Activated CD8-positive, alpha-beta memory T cell treated with anti-CD3 and anti-CD28 coated beads, Interleukin-2, amount 50 U/mL, for 48 hours (primary cell): ENCODE measurements at regions not wholly inside any gene's neighbourhood (a gene's known extent, or its start where the extent isn't known, plus 50 kb on each side); places are given as distances from the start of the nearest gene placed in this dataset.

Source experiments
- DNase-seq: peaks from one replicate; pipeline ENCODE4 v3.0.0-alpha.2; 2020

DNA sequence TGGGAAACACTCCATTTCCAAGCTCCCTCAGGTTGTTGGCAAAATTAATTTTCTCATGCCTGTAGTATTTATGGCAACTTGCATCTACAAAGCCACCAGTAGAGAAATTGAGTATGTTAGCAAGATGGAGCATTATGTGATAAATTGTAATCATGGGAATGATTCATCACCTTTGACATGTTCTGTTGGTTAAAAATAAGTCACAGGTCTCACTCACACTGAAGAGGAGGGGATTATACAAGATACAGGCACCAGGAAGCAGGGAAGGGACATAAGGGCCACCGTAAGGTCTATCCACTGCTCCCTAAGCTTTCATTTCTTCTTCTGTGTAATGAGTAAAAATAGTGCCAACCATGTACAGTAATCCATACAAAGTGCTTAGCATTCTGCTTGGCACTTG is 313.0 kb downstream of the GBA3 start:
- no peak for DNase-seq

DNA sequence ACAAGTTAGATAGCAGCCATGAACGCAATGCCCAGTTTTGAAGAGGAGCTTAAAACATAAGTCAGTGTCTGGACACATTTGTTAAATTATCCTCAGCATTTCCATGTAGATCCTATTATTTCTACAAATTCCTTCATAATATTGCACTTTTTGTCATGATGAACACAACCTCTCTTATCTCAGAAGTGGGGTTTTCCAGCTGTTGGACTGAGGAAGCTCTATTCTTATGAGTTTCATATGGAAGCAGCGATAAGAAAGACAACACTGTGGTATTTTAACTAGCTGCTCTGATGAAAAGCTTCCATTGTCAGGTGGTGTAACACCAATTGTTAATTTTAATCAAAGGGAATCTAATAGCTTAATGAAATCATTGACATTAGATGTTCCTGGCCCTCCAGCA is 308.7 kb downstream of the GBA3 start:
- no peak for DNase-seq

- no peak for DNase-seq
Observed at GRCh38 chr4:22999419-22999818, 306.7 kb downstream of the GBA3 start.

GRCh38 chr4:22997358-22998224 is 304.9 kb downstream of the GBA3 start:
- no peak for DNase-seq

- no peak for DNase-seq
Observed at GRCh38 chr4:22991576-22991975, 298.8 kb downstream of the GBA3 start.

DNA sequence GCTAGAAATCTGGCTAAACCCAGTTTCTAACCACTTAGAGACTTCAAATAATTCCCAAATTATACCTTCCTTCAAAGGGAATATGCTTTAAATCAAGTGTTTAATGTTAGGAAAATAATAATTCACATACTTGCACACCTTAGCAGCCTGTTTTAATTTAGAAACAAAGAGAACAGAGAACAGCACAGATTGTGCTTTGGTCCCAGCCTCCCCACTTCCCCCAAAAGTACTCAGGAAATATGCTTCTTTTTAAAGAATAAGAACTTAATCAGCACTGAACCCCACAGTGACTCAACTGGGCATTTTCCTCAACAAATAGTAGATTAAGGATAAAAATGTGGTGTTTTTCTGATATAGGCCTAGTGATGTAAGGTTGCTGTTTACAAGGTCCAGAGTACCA is 295.8 kb downstream of the GBA3 start:
- DNase-seq: no peak

DNA sequence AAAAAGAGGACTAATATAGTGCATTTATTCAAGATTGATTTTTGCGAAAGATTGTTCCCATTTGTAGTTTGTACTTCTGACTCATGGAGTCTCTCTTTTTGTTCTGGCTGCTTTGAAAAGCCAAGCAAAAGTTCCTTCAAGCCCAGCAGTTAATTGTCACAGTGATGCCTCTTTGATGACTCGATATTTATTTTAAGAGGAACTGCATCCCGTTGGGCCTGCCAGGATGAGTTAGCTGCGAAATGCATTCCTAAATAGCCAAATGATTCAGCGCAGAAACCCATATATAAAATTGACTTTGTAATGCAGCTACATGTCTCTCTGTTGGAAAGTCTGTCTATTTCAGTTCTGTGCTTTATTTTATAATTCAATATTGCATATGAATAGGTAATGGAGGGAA is 295.1 kb downstream of the GBA3 start:
- DNase-seq: no peak

GRCh38 chr4:22986881-22987280 is 294.1 kb downstream of the GBA3 start:
- no peak for DNase-seq

DNA sequence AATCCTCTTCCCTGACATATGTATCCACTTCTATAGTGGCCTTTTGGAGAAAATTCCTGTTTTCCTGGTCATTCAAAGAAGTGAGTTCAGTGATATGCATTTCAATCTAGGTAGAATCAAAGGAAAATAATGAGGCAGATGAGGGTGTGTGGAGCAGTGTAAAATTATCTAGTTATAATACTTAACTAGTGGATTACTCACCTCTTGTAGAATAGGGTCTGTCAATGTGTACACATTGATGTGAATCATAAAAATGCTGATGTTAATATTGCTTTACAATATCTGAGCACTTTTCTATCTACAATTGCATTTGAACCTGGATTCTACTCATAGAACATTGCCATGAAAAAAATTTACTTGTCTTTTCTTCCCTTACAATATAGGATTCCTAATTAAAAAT is 293.5 kb downstream of the GBA3 start:
- DNase-seq: no peak

DNA sequence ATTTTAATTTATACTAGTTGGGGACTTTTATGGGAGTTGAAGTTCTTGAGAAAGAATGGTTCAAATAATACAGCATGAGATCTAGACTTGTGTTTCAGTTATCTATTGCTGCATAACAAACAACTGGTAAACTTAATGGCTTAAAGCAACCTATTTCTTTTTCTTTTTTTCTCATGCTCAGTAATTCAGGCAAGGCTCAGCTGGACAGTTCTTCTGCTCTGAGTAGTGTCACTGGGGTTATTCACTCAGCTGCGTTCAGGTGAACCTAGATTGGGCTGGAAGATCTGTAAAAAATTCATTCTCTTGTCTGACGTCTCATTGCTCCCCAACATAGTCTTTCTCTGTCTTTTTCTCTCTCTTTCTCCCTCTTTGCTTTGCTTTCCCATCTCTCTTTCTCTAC is 291.7 kb downstream of the GBA3 start:
- DNase-seq: no peak

DNA sequence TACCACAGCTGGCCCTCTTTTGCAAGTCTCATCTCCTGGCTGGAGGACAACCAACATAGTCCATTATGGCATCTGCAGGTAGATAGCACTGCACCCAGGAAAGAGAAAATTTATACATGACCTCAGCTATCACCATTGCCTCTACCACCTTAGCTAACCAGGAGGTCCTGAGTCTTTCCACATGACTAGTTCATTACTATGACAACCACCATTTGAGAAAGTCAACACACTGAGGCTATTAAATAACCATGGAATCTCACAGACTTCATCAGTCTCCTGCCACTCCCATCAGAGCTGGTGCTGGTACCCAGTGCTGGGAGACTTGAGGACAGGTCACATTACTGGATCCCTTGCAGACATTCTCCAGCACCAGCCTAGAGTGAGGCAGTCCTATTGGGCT is 285.9 kb downstream of the GBA3 start:
- DNase-seq: no peak

DNA sequence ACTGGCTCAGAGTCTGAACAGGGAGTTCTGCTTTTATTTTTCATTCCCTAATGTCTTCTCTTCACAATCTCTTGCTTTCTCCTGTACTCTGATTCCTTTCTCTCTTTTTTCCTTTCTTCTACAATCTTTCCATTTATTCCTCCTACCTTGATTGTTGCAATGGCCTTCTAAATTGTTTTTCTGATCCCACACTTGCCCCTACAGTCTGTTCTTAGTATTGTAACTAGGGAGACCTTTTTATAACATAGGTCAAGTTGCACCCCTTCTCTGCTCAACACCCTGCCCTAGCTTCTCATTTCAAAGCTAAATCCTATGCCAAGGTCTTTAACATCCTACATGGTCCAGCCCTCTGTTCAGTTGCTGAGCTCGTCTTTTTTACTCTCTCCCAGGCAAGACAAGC is 277.9 kb downstream of the GBA3 start:
- no peak for DNase-seq

DNA sequence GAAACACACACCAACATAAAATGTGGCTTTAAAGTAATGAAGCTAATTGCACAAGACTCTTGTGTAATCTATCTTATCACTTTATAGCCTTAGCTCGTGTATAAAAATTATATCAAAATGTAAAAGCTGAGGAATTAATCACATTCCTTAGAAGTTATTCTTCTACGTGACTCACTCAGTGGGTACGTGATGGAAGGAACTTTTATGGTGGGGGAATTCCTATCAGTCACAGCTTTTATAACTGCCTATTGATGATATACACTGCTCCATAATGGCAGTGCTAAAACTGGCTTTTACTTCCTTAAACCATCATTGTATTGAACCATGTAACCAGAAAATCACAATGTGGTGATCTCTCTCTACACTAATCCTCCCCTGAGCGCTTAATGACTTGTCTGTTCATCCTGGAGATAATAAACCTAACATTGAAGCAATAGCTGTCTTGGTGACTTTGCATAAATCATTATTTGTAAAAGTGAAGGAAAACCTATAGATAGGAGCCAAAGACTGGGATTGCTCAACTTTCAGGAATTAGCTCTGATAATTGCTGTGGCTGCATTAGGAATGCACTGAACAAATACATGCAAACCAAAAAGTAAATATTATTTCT is 276.7 kb downstream of the GBA3 start:
- no peak for DNase-seq

DNA sequence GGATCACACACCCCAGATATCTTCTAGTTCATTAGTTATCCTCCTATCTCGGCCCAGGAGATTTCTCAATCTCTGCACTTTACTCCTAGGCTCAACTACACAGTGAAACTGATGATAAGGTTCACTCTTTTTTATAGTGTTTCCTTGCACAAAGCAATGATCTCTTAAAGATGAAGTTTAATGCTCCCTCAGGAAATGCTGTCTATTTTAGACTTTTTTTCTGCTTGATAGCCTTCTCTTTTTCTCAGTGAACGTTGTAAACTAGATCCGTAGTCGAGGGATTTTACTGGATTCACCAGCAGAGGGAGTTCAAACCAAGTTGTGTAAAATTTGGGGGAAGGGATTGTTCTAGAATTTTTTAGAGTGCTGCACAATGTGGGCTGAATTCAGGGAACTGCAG is 269.6 kb downstream of the GBA3 start:
- DNase-seq: no peak

- DNase-seq: no peak
Observed at GRCh38 chr4:22959483-22959882, 266.7 kb downstream of the GBA3 start.

- no peak for DNase-seq
Observed at GRCh38 chr4:22957774-22958309, 265.1 kb downstream of the GBA3 start.

DNA sequence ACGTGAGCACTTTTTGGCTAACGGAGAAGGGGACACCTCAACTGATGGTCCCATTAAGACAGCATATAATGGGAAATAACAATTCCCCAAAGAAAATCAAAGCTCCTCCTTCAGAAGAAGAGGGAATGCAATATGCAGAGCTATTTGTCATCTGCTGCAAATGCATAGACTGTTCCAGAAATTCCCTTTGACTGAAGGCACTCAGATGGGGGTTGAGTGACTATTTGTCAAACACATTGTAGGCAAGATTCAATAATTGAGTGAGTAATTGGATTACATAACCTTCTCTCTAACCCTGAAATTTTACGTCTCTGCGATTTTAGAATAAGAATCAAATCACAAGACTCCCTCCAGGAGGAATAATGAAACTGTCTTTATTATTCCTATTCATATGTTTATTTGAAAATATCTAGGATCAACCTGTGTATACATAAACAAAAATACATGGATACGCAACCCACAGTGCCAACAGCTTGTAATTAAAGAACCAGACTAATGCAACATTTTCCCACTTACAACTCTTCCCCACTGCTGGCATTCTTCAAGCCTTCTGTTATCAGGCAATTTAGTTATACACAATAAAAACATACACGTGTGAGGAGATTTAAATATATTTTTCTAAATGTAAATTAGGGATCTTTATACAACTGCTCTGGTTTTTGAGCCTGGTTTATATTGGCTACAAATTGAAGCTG is 256.6 kb downstream of the GBA3 start:
- DNase-seq: no peak

DNA sequence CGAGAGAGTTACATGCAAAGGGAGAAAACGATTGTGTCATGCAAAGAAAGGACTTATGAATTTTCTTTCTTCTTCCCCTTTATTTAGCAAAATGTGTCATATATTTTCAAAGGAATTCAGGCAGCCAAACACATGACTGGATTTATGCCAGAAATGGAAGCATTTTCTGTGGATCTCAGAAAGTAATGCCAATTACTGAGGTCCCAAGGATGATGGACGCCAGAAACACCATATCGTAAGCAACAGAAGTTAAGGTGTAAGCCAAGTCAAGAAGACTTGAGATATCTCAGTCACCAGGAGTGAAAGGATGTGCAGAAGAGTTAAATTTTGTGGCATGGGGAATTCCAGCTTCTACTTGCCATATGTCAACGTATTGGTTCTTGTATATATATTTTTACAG is 255.1 kb downstream of the GBA3 start:
- no peak for DNase-seq

DNA sequence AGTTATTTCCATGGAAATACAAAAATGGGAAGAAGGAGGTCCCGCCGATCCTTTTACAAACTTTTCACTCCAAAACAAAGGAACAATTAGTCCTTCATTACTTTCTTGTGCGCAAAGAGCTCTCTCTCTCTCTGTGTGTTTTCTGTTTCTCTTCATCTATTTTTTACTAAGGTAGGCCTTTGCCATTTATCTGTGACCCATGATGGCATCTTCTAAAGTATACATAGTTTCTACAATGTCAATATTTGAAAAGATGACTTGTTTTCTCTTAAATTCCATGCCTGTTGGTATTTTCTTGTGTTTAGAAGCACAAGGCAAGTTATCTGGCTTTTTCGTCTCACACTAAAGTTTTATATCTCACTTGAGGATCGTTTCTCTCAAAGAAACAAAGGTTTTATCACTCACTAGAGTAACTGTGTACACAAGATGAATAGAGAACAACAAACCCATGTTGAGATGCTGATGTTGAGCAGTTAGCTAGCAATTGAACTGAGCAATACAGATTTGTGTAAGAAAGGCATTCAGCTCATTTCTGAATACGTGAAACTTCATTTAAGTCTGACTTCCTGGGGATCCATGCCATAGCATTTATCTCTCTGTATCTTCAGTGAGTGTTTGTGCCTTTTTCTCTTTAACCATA is 250.3 kb downstream of the GBA3 start:
- DNase-seq: no peak

DNA sequence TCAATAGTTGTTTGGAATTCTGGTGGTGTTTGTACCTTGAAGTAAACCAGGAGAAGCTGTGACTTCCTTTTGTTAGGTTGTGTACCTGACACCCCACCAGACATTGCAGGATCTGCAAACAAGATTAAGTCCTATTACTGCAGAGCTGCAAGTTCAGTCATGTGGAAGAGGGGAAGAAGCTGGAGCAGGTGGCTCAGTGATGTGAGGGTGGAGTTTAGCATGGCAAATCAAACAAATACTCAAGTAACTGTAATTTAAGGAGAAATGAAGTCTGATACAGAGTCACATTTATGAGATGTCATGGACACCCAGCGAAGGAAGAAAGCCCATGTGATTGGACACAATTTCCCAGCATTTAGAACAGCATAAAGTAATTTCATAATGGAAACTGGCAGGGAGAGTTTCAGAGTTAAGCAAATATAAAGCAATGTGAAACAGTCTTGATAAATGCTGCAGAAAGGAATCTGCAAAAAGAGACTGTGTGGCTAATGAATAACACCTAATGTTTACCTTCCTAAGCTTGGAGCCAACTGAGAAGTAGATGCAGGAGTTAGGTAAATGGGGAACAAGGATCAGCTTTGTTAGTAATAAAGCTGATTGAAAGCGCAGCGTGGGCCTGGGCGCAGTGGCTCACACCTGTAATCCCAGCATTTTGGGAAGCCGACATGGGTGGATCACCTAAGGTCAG is 249.1 kb downstream of the GBA3 start:
- DNase-seq: no peak

DNA sequence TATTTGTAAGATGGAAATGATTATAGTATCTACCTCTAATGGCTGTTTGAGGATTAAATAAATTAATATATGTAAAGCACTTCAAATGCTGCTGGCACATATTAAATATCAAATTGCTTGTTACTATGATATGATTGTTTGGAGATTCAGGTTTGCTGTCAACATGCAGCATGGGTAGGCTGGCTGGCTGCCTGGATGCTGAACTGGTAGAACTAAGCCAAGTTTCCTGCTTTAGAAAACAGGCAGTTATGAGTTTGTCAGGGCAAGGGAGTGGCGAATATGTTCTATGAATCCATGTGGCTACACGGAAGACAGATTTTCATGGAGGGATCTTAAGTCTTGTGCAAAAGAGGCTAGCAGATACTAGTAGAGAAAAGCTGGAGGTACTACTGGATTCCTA is 239.6 kb downstream of the GBA3 start:
- DNase-seq: no peak

- no peak for DNase-seq
Observed at GRCh38 chr4:22922426-22922825, 229.7 kb downstream of the GBA3 start.

DNA sequence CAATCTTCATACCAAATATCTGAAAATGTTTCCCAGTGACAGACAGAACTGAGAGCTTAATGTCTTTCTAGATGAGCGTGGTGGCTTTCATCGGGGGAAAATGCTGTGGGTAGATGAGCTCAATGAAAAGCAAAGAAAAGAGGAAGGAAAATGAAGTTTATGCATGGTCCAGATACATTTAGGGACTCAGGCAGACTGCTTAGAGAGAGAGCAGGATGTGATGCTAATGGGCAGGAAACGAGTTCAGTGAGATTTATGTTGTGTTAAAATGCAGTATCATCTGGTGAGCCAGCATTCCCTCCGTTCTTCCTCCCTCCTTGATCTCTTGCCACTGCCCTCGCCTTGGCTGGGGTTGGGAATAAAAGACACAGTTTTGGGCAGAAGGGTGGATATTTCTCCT is 229.2 kb downstream of the GBA3 start:
- DNase-seq: no peak
